Liver (tissue), 7 donors: ENCODE measurements at regions not wholly inside any gene's neighbourhood (a gene's known extent, or its start where the extent isn't known, plus 50 kb on each side); places are given as distances from the start of the nearest gene placed in this dataset.

Experiments
- DNase-seq: peaks from one replicate; pipeline ENCODE4 v3.0.0-alpha.2; 2017; ENCODE audit warnings: low spot score
- H3K27ac ChIP-seq, 2 donors: one replicate each; pipeline ENCODE4 v1.7.0; 2013; ENCODE audit warnings: inconsistent platforms in 2 of 2, low read length in 2 of 2, control low read depth in 1 of 2, low read depth in 1 of 2, mild to moderate bottlenecking in 1 of 2
- H3K27me3 ChIP-seq, 4 donors: one replicate each; pipeline versions ENCODE4 v1.6.1 to v1.7.0; 2013; ENCODE audit warnings: low read length in 3 of 4, inconsistent platforms in 1 of 4, mild to moderate bottlenecking in 1 of 4, moderate library complexity in 1 of 4; ENCODE audit not compliant: control insufficient read depth in 4 of 4, insufficient read depth in 4 of 4
- H3K36me3 ChIP-seq, 4 donors: one replicate each; pipeline versions ENCODE4 v1.6.1 to v1.7.0; 2013; ENCODE audit warnings: low read length in 3 of 4, mild to moderate bottlenecking in 3 of 4, low read depth in 1 of 4, moderate library complexity in 1 of 4; ENCODE audit not compliant: control insufficient read depth in 4 of 4, insufficient read depth in 3 of 4
- H3K4me1 ChIP-seq, 4 donors: one replicate each; pipeline versions ENCODE4 v1.6.1 to v1.7.0; 2013; ENCODE audit warnings: low read length in 3 of 4, mild to moderate bottlenecking in 3 of 4, moderate library complexity in 1 of 4; ENCODE audit not compliant: control insufficient read depth in 4 of 4, insufficient read depth in 4 of 4
- H3K4me3 ChIP-seq, 3 donors: one replicate each; pipeline versions ENCODE4 v1.6.1 to v1.7.0; 2013; ENCODE audit warnings: low read length in 3 of 3, control low read depth in 1 of 3, low read depth in 1 of 3, mild to moderate bottlenecking in 1 of 3
- H3K9ac ChIP-seq, 2 donors: one replicate each; pipeline ENCODE4 v1.7.0; 2013; ENCODE audit warnings: low read length in 2 of 2, mild to moderate bottlenecking in 2 of 2, moderate library complexity in 2 of 2, control low read depth in 1 of 2, low read depth in 1 of 2
- H3K9me3 ChIP-seq, 4 donors: one replicate each; pipeline versions ENCODE4 v1.6.1 to v1.7.0; 2013; ENCODE audit warnings: low read length in 3 of 4; ENCODE audit not compliant: control insufficient read depth in 4 of 4
- EGR1 ChIP-seq, 2 donors: IDR thresholded peaks; 2 replicates each; pipeline ENCODE4 v1.6.1; 2016 to 2018; ENCODE audit warnings: antibody characterized with exemption in 2 of 2, low read depth in 2 of 2
- FOXA1 ChIP-seq: IDR thresholded peaks from 2 replicates; pipeline ENCODE4 v1.6.1; 2016; ENCODE audit warnings: antibody characterized with exemption
- FOXA2 ChIP-seq: IDR thresholded peaks from 2 replicates; pipeline ENCODE4 v1.6.1; 2016; ENCODE audit warnings: antibody characterized with exemption
- HNF4A ChIP-seq, 2 donors: conservative IDR thresholded peaks; 2 replicates each; pipeline ENCODE4 v1.6.1; 2016; ENCODE audit warnings: antibody characterized with exemption in 2 of 2, mild to moderate bottlenecking in 2 of 2
- HNF4G ChIP-seq: IDR thresholded peaks from 2 replicates; pipeline ENCODE4 v1.6.1; 2016; ENCODE audit warnings: antibody characterized with exemption
- MAX ChIP-seq: IDR thresholded peaks from 2 replicates; pipeline ENCODE4 v1.6.1; 2016; ENCODE audit warnings: antibody characterized with exemption
- RAD21 ChIP-seq, 2 donors: IDR thresholded peaks; 2 replicates each; pipeline ENCODE4 v1.6.1; 2016; ENCODE audit warnings: antibody characterized with exemption in 2 of 2, mild to moderate bottlenecking in 2 of 2
- REST ChIP-seq: IDR thresholded peaks from 2 replicates; pipeline ENCODE4 v1.6.1; 2016; ENCODE audit warnings: antibody characterized with exemption, mild to moderate bottlenecking
- SP1 ChIP-seq: IDR thresholded peaks from 2 replicates; pipeline ENCODE4 v1.6.1; 2018; ENCODE audit warnings: antibody characterized with exemption, mild to moderate bottlenecking
- ZBTB33 ChIP-seq: IDR thresholded peaks from 2 replicates; pipeline ENCODE4 v1.6.1; 2016; ENCODE audit warnings: antibody characterized with exemption
- WGBS: extraction: QIAGEN DNeasy Blood & Tissue Kit; methylation state at CpG from one replicate; pipeline ENCODE4 v1.1.7; 2013; 5-methylcytosine and 5-hydroxymethylcytosine counted together
- donor health status: healthy.
- donor health status: healthy.
- donor health status: healthy.
- donor health status: healthy.

GRCh38 chr6:55679503-55679902, 100.5 kb upstream of the HMGCLL1 start:
- TF ChIP-seq HNF4A (conservative IDR thresholded peaks at IDR 0.05) (no peak), REST (no peak), RAD21 (IDR thresholded peaks at IDR 0.05) (no peak)
- H3K4me3 ChIP-seq = no peak overlapping the region
- H3K27ac ChIP-seq = no peak overlapping the region
- H3K36me3 ChIP-seq = no peaks in the 10 kb centered on the region
- H3K4me1 ChIP-seq = no peaks in the 10 kb centered on the region
- no peaks in the 10 kb centered on the region for H3K27me3 ChIP-seq
- DNase-seq = no peak
- H3K9ac ChIP-seq = no peak overlapping the region
- no peaks in the 10 kb centered on the region for H3K9me3 ChIP-seq
- WGBS = 50% methylated on average over 3 of the region's 3 CpGs

GRCh38 chr6:55678330-55679224, 99.6 kb upstream of the HMGCLL1 start:
- no peak for DNase-seq
- TF ChIP-seq MAX (no peak), EGR1 (IDR thresholded peaks at IDR 0.05; ENCODE audit: low read depth in 2 of 2) (no peak), FOXA1 (no peak), HNF4A (conservative IDR thresholded peaks at IDR 0.05) (no peak)
- no peaks in the 10 kb centered on the region for H3K9me3 ChIP-seq
- H3K27me3 ChIP-seq = no peaks in the 10 kb centered on the region
- H3K36me3 ChIP-seq = no peaks in the 10 kb centered on the region
- no peaks in the 10 kb centered on the region for H3K4me1 ChIP-seq
- H3K9ac ChIP-seq = no peak overlapping the region
- H3K27ac ChIP-seq = no peak overlapping the region
- no peak overlapping the region for H3K4me3 ChIP-seq
- WGBS = 61% methylated on average over 8 of the region's 8 CpGs

GRCh38 chr6:55676736-55677135, 97.7 kb upstream of the HMGCLL1 start:
- Histone ChIP-seq H3K27me3 (no peaks in the 10 kb centered on the region), H3K9me3 (no peaks in the 10 kb centered on the region), H3K9ac (no peak overlapping the region), H3K4me3 (no peak overlapping the region), H3K4me1 (no peaks in the 10 kb centered on the region), H3K27ac (no peak overlapping the region), H3K36me3 (no peaks in the 10 kb centered on the region)
- 90% methylated on average over 5 of the region's 5 CpGs for WGBS
- no peak for DNase-seq
- TF ChIP-seq SP1 (no peak), REST (no peak), ZBTB33 (no peak), MAX (no peak), FOXA2 (no peak), HNF4G (no peak)
